Activated T-helper 1 cell treated with anti-CD3 and anti-CD28 coated beads, Interleukin-12 subunit alpha, Interleukin-12 subunit beta, Interleukin-2, Interleukin-4 antibody, amounts not matched to agents 30 ng/mL and 10 ng/mL and 1 ng/mL, durations not matched to agents 14 hours and 24 hours and 36 hours (primary cell): ENCODE measurements at regions not wholly inside any gene's neighbourhood (a gene's known extent, or its start where the extent isn't known, plus 50 kb on each side); places are given as distances from the start of the nearest gene placed in this dataset.

Experiments
- DNase-seq: peaks from one replicate; pipeline ENCODE4 v3.0.0; 2021; ENCODE audit warnings: low spot score
- H3K27ac Mint-ChIP-seq: one replicate; pipeline ENCODE4 v1.8.0; 2021; ENCODE audit warnings: mild to moderate bottlenecking, mixed read lengths
- H3K27me3 Mint-ChIP-seq: one replicate; pipeline ENCODE4 v1.8.0; 2022; ENCODE audit warnings: mild to moderate bottlenecking, moderate library complexity, mixed read lengths; ENCODE audit not compliant: insufficient read depth
- H3K36me3 Mint-ChIP-seq: one replicate; pipeline ENCODE4 v1.8.0; 2021; ENCODE audit warnings: low read depth, mixed read lengths
- H3K4me1 Mint-ChIP-seq: one replicate; pipeline ENCODE4 v1.8.0; 2021; ENCODE audit warnings: low read depth, mixed read lengths
- H3K4me3 Mint-ChIP-seq: one replicate; pipeline ENCODE4 v1.8.0; 2021; ENCODE audit warnings: mild to moderate bottlenecking, moderate library complexity, mixed read lengths
- H3K9me3 Mint-ChIP-seq: one replicate; pipeline ENCODE4 v1.8.0; 2021; ENCODE audit warnings: mixed read lengths
- intact Hi-C: fragments of 100-400 bp; cut with micrococcal nuclease; formaldehyde crosslinking; loops from one replicate; pipeline ENCODE4 v1.15.1; 2024

DNA sequence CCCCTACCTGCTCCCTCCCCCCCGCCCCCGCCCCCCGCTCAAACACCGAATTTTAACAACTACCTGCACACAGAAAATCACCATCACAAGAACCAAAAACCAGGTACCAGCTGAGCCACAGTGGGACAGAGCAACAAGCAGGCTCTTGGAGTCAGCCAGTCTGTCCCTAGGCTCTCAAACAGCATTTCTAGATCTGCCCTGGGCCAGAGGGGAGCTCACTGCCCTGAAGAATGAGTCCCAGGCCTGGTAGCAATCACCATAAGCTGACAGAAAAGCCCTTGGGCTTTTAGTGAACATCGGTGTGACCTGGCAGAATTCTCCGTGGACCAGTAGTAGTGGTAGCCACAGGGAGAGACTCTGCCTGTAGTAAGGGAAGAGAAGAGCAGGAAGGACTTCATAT lies 58.3 kb downstream of the C11orf87 start:
- Mint-ChIP-seq H3K4me1 (no peaks in the 10 kb centered on the region), H3K27me3 (no peaks in the 10 kb centered on the region), H3K36me3 (no peaks in the 10 kb centered on the region), H3K27ac (no peak overlapping the region), H3K4me3 (no peak overlapping the region), H3K9me3 (no peaks in the 10 kb centered on the region)
- no peak for DNase-seq
- intact Hi-C loops: no loop called here

DNA sequence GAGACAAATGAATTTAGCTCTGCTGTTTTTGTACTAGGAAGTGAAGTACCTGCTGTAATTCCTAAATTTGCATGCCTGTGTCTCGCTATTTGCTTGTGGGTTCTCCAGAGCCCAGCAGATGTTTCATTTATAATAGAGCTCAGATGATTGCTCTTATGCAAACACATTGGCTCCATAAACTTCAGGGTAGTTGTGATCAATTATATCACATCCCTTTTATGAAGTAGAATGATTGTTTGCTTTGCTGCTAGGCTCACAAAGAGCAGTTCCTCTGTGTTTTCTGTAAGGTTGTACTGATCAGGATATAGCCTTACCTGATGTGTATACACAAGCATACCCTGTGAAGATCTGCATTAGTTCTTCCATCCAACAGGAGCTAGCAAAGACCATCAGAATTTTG lies 64.1 kb downstream of the C11orf87 start:
- no peak overlapping the region for H3K27ac Mint-ChIP-seq
- no peaks in the 10 kb centered on the region for H3K9me3 Mint-ChIP-seq
- intact Hi-C loops: no loop called here
- H3K4me1 Mint-ChIP-seq: no peaks in the 10 kb centered on the region
- no peak for DNase-seq
- H3K4me3 Mint-ChIP-seq: no peak overlapping the region
- H3K36me3 Mint-ChIP-seq: no peaks in the 10 kb centered on the region
- H3K27me3 Mint-ChIP-seq: no peaks in the 10 kb centered on the region

DNA sequence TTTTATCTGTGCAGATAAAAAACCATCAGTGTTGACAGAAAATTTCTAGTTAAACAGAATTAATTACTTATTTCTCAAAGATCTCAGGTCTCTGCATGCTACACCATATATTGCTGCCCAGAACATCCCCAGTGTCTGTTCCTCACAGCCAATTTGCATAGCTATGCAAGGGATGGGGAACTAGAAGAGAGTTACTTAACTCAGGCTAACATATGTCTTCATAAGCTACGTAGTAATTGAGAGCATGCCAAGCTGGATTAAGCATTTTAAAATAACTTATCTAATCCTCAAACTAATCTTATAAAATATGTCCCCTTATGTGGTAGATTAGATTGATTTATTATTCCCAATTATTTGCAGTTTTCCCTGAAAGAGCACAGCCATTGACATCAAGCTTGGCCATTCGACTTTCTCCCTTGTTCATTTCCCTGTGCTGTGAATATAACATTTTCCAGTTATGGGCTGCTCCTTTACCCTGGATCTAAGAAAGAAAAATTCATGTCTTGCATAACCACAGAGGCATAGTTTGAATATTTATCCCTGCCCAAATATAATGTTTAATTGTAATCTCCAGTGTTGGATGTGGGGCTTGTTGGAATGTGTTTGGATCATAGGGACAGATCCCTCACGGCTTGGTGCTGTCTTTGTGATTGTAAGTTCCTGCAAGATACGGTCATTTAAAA lies 69.1 kb downstream of the C11orf87 start:
- DNase-seq: no peak
- Mint-ChIP-seq H3K4me1 (no peaks in the 10 kb centered on the region), H3K4me3 (no peak overlapping the region), H3K27me3 (no peaks in the 10 kb centered on the region), H3K27ac (no peak overlapping the region), H3K9me3 (peaks cover 6% of the 10 kb centered on the region), H3K36me3 (no peaks in the 10 kb centered on the region)
- intact Hi-C loops: no loop called here

DNA sequence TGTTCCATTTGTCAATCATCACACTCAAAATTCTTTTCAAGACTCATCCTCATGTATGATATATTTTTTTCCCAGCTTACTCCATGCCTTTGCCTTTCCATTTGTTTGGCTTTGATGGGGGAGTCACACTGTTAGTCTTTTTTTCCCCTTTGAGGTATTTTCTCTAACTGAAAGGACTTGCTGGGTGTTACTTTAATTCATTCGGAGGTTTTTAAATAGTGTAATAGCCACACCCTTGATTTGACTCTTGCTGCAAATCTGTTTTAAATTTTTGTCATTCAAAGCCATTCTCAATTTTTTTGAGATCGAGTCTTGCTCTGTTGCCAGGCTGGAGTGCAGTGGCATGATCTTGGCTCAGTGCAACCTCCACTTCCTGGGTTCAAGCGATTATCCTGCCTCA lies 84.1 kb downstream of the C11orf87 start:
- Mint-ChIP-seq H3K4me3 (no peak overlapping the region), H3K36me3 (no peaks in the 10 kb centered on the region), H3K27ac (no peak overlapping the region), H3K4me1 (no peaks in the 10 kb centered on the region), H3K27me3 (no peaks in the 10 kb centered on the region), H3K9me3 (no peaks in the 10 kb centered on the region)
- intact Hi-C loops: no loop called here
- DNase-seq: no peak

DNA sequence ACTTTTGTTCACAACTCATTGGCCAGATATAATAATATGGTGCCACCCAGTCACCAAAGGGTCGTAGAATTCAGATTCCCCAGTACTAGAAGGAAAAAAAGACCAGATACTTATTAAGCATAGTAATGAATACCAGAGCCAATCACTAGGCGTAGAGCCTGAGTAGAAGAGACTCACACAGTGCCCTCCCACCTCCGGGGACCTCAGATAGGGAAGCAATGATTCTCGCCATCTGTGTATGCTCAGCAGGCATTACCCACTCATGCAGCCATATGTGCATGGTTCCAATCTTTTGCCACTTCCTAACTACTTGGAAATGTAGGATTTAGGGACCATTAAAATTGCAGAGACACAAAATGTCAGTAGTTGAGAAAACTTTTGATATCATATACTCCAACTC lies 85.3 kb downstream of the C11orf87 start:
- Mint-ChIP-seq H3K36me3 (no peaks in the 10 kb centered on the region), H3K27me3 (no peaks in the 10 kb centered on the region), H3K9me3 (no peaks in the 10 kb centered on the region), H3K4me1 (no peaks in the 10 kb centered on the region), H3K27ac (no peak overlapping the region), H3K4me3 (no peak overlapping the region)
- intact Hi-C loops: no loop called here
- no peak for DNase-seq

DNA sequence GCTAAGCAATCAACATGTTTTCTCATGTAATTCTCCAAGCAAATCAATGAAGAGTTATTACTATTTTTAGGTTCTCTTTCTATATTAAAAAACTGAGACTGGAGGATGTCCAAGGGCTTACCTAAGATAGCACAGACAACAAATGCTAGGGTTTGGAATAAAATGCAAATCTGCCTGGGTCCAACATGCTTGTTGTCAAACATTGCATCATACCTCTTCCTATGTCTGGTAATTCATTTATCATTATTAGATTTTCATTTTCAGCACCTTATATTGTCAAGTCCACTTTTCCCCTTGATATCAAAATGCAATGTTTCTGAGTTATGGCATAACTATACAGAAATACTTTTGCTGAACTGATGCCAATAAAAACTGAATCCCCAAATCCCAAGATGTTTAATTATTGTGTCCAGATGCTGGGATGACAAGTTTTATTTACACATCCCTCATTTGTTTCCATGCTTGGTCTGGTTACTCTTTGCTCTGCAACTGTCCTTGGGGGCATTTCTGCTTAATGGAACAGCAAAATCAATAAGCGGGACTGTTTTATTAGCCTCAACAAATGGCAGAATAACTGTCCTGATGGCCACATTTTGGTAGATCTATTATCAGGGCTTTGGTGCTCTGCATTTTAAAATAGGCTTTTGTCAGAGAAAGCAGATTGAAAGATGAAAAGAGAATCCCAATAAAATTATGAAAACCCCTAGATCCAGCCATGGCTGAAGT lies 86.0 kb downstream of the C11orf87 start:
- Mint-ChIP-seq H3K4me3 (no peak overlapping the region), H3K4me1 (no peaks in the 10 kb centered on the region), H3K27ac (no peak overlapping the region), H3K36me3 (no peaks in the 10 kb centered on the region), H3K9me3 (no peaks in the 10 kb centered on the region), H3K27me3 (no peaks in the 10 kb centered on the region)
- intact Hi-C loops: no loop called here
- DNase-seq: no peak

DNA sequence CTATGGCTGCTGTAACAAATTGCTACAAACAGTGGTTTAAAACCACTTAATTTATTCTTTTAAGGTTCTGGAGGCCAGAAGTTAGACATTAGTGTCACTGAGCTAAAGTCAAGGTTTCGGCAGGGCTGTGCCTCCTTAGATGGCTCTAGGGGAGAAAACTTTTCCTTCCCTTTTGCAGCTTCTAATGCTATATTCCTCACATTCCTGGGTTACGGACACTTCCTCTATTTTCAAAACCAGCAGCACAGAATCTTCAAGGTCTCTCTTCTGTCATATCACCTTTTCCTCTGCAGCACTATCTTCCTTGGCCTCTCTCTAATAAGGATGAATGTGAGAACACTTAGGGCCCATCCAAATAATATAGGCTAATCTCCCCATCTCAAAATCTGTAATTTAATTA lies 87.0 kb downstream of the C11orf87 start:
- DNase-seq: no peak
- Mint-ChIP-seq H3K9me3 (no peaks in the 10 kb centered on the region), H3K4me1 (no peaks in the 10 kb centered on the region), H3K27me3 (no peaks in the 10 kb centered on the region), H3K36me3 (no peaks in the 10 kb centered on the region), H3K27ac (no peak overlapping the region), H3K4me3 (no peak overlapping the region)
- intact Hi-C loops: no loop called here

DNA sequence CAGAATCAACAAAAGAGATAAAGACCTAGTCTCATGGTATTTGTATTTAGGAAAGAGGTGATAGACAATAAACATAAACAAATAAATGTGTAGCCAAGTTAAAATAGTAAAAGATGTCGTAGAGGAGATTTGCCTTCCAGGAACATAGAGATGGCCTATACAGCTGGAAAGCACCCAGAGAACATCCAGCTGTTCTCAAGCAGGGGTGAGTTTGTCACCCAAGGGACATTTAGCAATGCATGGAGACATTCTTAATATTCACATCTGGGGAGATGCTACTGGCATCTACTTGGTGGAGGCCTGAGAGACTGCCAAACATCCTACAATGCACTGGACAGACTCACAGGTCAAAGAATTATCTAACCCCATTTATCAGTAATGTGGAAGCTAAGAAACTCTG lies 88.3 kb downstream of the C11orf87 start:
- H3K27ac Mint-ChIP-seq: no peak overlapping the region
- H3K27me3 Mint-ChIP-seq: no peaks in the 10 kb centered on the region
- intact Hi-C loops: no loop called here
- no peaks in the 10 kb centered on the region for H3K4me1 Mint-ChIP-seq
- no peaks in the 10 kb centered on the region for H3K36me3 Mint-ChIP-seq
- no peak overlapping the region for H3K4me3 Mint-ChIP-seq
- H3K9me3 Mint-ChIP-seq: no peaks in the 10 kb centered on the region
- no peak for DNase-seq

DNA sequence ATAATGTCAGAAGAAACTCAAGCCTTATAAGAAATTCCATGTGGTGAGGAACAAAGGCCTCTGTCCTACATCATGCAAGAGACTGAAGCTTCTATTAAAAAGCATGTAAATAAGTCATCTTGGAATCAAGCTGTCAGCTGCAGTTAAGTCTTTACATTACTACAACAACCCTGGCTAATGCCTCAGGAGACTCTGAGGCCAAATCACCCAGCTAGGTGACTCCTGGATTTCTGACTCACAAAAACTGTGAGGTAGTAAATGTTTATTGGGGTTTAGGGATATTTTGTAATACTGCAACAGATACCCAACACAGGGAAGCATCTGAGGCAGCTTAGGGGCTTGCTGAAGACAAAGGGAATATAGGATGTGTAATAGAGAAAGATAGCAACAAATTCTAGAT lies 89.6 kb downstream of the C11orf87 start:
- H3K4me3 Mint-ChIP-seq: no peak overlapping the region
- intact Hi-C loops: no loop called here
- no peaks in the 10 kb centered on the region for H3K9me3 Mint-ChIP-seq
- no peaks in the 10 kb centered on the region for H3K36me3 Mint-ChIP-seq
- DNase-seq: no peak
- no peaks in the 10 kb centered on the region for H3K27me3 Mint-ChIP-seq
- no peaks in the 10 kb centered on the region for H3K4me1 Mint-ChIP-seq
- no peak overlapping the region for H3K27ac Mint-ChIP-seq

DNA sequence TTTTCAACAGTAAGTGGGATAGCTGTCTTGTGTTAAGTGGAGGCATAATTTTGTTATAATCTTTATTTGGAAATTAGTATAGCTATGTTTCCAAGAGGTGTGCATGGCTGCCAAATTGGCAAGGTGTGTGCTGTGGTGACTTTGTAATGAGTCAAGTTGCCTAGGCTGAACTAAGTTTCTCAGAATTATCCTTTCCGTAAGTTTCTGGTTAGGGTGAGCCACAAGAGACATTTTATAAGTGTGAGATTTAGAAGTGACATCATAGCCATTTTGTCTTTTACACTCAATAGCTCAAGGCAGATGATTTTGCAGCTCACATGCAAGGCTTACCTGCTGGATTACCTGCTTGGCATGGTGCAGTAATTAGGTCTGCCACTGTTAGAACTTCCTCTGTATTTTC lies 90.3 kb downstream of the C11orf87 start:
- intact Hi-C loops: no loop called here
- no peaks in the 10 kb centered on the region for H3K27me3 Mint-ChIP-seq

DNA sequence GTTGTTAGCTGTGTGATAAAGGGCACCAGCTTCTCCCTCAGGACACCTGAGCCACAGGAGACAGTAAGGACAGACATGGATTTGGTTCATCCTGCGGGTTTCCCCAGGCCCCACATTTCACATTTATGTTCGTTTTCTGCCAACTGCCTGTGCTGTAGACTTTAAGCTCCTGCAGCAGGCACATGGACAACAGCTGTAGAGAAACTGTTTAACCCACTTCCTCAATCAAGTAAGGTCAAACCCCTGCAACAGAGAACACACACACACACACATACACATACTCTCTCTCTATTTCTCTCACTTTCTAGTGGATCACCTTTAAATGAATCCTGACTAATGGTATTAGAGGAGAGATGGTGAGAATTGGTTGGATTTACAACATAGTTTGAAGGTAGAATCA lies 90.7 kb downstream of the C11orf87 start:
- Mint-ChIP-seq H3K4me1 (no peaks in the 10 kb centered on the region), H3K36me3 (no peaks in the 10 kb centered on the region), H3K4me3 (no peak overlapping the region), H3K9me3 (no peaks in the 10 kb centered on the region), H3K27ac (no peak overlapping the region), H3K27me3 (no peaks in the 10 kb centered on the region)
- no peak for DNase-seq
- intact Hi-C loops: no loop called here

More for the DNA sequence above, 90.3 kb downstream of the C11orf87 start:
- H3K9me3 Mint-ChIP-seq: no peaks in the 10 kb centered on the region
- H3K4me1 Mint-ChIP-seq: no peaks in the 10 kb centered on the region
- no peak overlapping the region for H3K4me3 Mint-ChIP-seq
- no peak overlapping the region for H3K27ac Mint-ChIP-seq
- no peaks in the 10 kb centered on the region for H3K36me3 Mint-ChIP-seq
- DNase-seq: no peak

DNA sequence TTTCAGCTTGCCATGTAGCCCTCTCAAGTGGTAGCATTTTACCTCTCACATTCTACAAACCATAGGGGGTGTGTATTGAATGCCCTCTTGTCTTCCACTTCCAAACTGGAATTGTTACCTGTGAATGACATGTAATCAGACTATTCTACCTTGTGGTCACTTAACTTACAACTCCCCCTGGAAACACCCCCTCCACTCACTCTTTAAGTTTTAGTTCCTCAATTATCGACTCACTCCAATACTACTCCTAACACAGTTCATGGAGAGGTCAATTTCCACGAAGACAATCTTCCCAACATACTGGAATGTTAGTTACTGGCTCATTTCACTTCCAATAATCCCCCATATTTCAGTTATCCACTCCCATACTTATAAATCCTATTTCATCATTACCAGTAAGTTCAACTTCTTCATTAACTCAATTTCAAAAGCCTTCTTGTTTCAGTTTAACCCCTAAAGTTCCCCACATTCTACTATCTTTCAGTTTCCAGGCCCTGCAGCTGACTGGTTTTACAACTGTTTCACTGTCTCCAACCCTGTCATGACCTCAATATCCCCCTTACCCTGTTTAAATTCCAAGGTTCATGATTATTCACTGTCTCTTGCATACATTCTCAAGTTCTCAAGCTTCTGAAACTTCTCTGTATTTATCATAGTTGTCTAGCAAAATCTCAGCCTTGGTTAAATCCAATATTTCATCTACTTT lies 92.5 kb downstream of the C11orf87 start:
- H3K4me3 Mint-ChIP-seq: no peak overlapping the region
- no peaks in the 10 kb centered on the region for H3K27me3 Mint-ChIP-seq
- no peaks in the 10 kb centered on the region for H3K9me3 Mint-ChIP-seq
- intact Hi-C loops: no loop called here
- H3K4me1 Mint-ChIP-seq: no peaks in the 10 kb centered on the region
- H3K36me3 Mint-ChIP-seq: no peaks in the 10 kb centered on the region
- H3K27ac Mint-ChIP-seq: no peak overlapping the region
- DNase-seq: no peak

DNA sequence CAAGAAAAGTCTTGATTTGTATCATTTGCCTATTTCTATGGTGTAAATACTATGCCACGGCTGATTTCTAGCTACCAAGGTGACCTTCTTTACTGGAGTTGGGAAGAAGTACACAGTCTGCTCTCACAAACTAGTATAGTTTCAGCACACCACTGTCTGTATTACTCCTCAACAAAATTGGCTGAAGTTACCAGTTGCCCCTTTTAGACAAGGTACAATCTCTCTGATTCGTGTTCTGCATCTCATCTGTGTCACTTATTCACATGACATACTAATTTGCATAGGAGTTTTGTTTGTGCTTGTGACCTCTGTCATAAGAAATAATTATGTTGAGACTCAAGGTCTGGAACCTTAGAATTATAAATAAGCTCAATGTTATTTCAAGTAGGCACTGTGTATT lies 97.3 kb downstream of the C11orf87 start:
- H3K9me3 Mint-ChIP-seq: no peaks in the 10 kb centered on the region
- H3K4me1 Mint-ChIP-seq: no peaks in the 10 kb centered on the region
- intact Hi-C loops: no loop called here
- H3K27ac Mint-ChIP-seq: no peak overlapping the region
- no peaks in the 10 kb centered on the region for H3K27me3 Mint-ChIP-seq
- no peaks in the 10 kb centered on the region for H3K36me3 Mint-ChIP-seq
- no peak for DNase-seq
- no peak overlapping the region for H3K4me3 Mint-ChIP-seq
